GM12878 (cell line): ENCODE measurements at regions not wholly inside any gene's neighbourhood (a gene's known extent, or its start where the extent isn't known, plus 50 kb on each side); places are given as distances from the start of the nearest gene placed in this dataset.

Source experiments
- ATAC-seq: fragments of 200-7000 bp; cut with Tn5 transposase; 3 replicates; pipeline ENCODE4 v1.9.1; 2020; ENCODE audit warnings: mild to moderate bottlenecking, moderate library complexity
- BruUV-seq: library from RNA; stranded (reverse); fragments of 400-500 nt; replicated peaks from 2 replicates; lab custom pipeline; 2021; lab: Mats Ljungman, UMichigan
- CTCF ChIA-PET: fragments of 300-600 bp; sonication (Branson Sonifier 250); formaldehyde crosslinking; extraction: SDS; loops from one replicate; lab custom pipeline; 2021; ENCODE audit warnings: inconsistent platforms; lab: Yijun Ruan, JAX
- POLR2A ChIA-PET: fragments of 350-600 bp; formaldehyde crosslinking; extraction: SDS; loops from one replicate; lab custom pipeline; 2021; ENCODE audit warnings: inconsistent platforms; lab: Charles Lee
- RAD21 ChIA-PET: fragments of 300-600 bp; sonication (Branson Sonifier 250); formaldehyde crosslinking; loops from one replicate; lab custom pipeline; 2023; ENCODE audit warnings: antibody characterized with exemption; ENCODE audit not compliant: unreplicated experiment; lab: Charles Lee
- SMC1A ChIA-PET: fragments of 300-600 bp; sonication (Branson Sonifier 250); formaldehyde crosslinking; loops from one replicate; lab custom pipeline; 2023; ENCODE audit not compliant: unreplicated experiment, uncharacterized antibody; lab: Charles Lee
- DNase-seq: peaks from one replicate; pipeline ENCODE4 v3.0.0-alpha.2; 2011; ENCODE audit warnings: low read depth, low spot score
- FAIRE-seq: peaks from 3 replicates; lab custom pipeline; 2011; peaks lifted over from hg19 to GRCh38; lab: Jason Lieb, UNC
- H2AFZ ChIP-seq: 2 replicates; pipeline ENCODE4 v1.6.0; 2011; ENCODE audit warnings: low read depth, low read length, control low read depth; ENCODE audit not compliant: control insufficient read depth
- H3K27ac ChIP-seq: 2 replicates; pipeline ENCODE4 v1.5.1; 2011; ENCODE audit warnings: control low read depth; ENCODE audit not compliant: control insufficient read depth, insufficient read depth
- H3K27me3 ChIP-seq, 2 experiments: replicated peaks in 1 of 2; 2 replicates each; pipeline versions ENCODE4 v1.6.0 to v1.6.1; 2011; ENCODE audit warnings: low read length in 1 of 2; ENCODE audit not compliant: control insufficient read depth in 2 of 2, insufficient read depth in 2 of 2
- H3K36me3 ChIP-seq, 2 experiments: 2 replicates each; pipeline ENCODE4 v1.5.1; 2011; ENCODE audit warnings: low read length in 1 of 2; ENCODE audit not compliant: control insufficient read depth in 2 of 2, insufficient read depth in 2 of 2
- H3K4me1 ChIP-seq: 2 replicates; pipeline ENCODE4 v1.6.1; 2011; ENCODE audit warnings: mild to moderate bottlenecking, low read length, moderate library complexity, mixed read lengths; ENCODE audit not compliant: control insufficient read depth, insufficient read depth
- H3K4me2 ChIP-seq: 2 replicates; pipeline ENCODE4 v1.6.0; 2011; ENCODE audit warnings: control low read depth; ENCODE audit not compliant: control insufficient read depth, insufficient read depth
- H3K4me3 ChIP-seq: fragments of 200-600 bp; sonication (generic); 2 replicates; pipeline ENCODE4 v1.5.1; 2016
- H3K79me2 ChIP-seq: 2 replicates; pipeline ENCODE4 v1.6.0; 2011; ENCODE audit warnings: low read length; ENCODE audit not compliant: control insufficient read depth, insufficient read depth
- H3K9ac ChIP-seq: 2 replicates; pipeline ENCODE4 v1.8.0; 2011; ENCODE audit warnings: low read length, control low read depth, mixed read lengths; ENCODE audit not compliant: control insufficient read depth, insufficient read depth
- H3K9me3 ChIP-seq: replicated peaks from 3 replicates; pipeline ENCODE4 v1.5.1; 2011; ENCODE audit warnings: mild to moderate bottlenecking, low read length; ENCODE audit not compliant: control insufficient read depth, insufficient read depth
- H4K20me1 ChIP-seq: 2 replicates; pipeline ENCODE4 v1.6.0; 2011; ENCODE audit not compliant: control insufficient read depth, insufficient read depth
- ATF2 ChIP-seq: IDR thresholded peaks from 2 replicates; pipeline ENCODE4 v1.6.1; 2012; ENCODE audit warnings: low read length, inconsistent platforms
- CHD1 ChIP-seq: IDR thresholded peaks from 2 replicates; pipeline ENCODE4 v1.6.1; 2012; ENCODE audit warnings: low read depth, low read length, improper control_type of control experiment
- IKZF2 ChIP-seq, 2 experiments: fragments of 450-650 bp; IDR thresholded peaks; 2 replicates each; pipeline ENCODE4 v1.6.1; 2017; ENCODE audit warnings: mild to moderate bottlenecking in 2 of 2, moderate library complexity in 2 of 2
- POLR2AphosphoS2 ChIP-seq: IDR thresholded peaks from 2 replicates; pipeline ENCODE4 v1.6.1; 2011; ENCODE audit warnings: low read depth, mild to moderate bottlenecking, low read length, improper control_type of control experiment, moderate library complexity
- RCOR1 ChIP-seq: conservative IDR thresholded peaks from 2 replicates; pipeline ENCODE4 v1.6.1; 2012; ENCODE audit warnings: low read depth, low read length, improper control_type of control experiment
- SMARCA5 ChIP-seq: fragments of 450-650 bp; IDR thresholded peaks from 2 replicates; pipeline ENCODE4 v1.6.1; 2017; ENCODE audit warnings: mild to moderate bottlenecking
- ZNF217 ChIP-seq: fragments of 450-650 bp; IDR thresholded peaks from 2 replicates; pipeline ENCODE4 v1.6.1; 2017; ENCODE audit warnings: antibody characterized with exemption, mild to moderate bottlenecking
- WGBS: methylation state at CpG from one replicate; pipeline ENCODE4 v1.1.6; 2016; ENCODE audit warnings: low lambda C conversion rate; ENCODE audit not compliant: insufficient replicate concordance, insufficient coverage; ENCODE audit errors: missing lambda C conversion rate; 5-methylcytosine and 5-hydroxymethylcytosine counted together
- in situ Hi-C: fragments of 300-500 bp; cut with MboI; formaldehyde crosslinking; loops from 9 replicates; pipeline ENCODE4 v1.14.3; 2018; ENCODE audit warnings: mixed read lengths
- intact Hi-C: fragments of 100-400 bp; cut with micrococcal nuclease; formaldehyde crosslinking; loops from one replicate; pipeline ENCODE4 v1.14.2; 2022; ENCODE audit not compliant: unreplicated experiment

- H3K79me2 ChIP-seq: no peaks in the 10 kb centered on the region
- no peak for ATAC-seq
- ChIA-PET CTCF (no interaction called here), POLR2A (no interaction called here), RAD21 (no interaction called here), SMC1A (no interaction called here)
- no peaks in the 10 kb centered on the region for H3K36me3 ChIP-seq
- H3K4me2 ChIP-seq: no peak overlapping the region
- no peak overlapping the region for H3K4me3 ChIP-seq
- H3K27me3 ChIP-seq: no peaks in the 10 kb centered on the region
- in situ Hi-C loops: no loop called here
- no peak for DNase-seq
- H2AFZ ChIP-seq: no peak overlapping the region
- H3K4me1 ChIP-seq: no peaks in the 10 kb centered on the region
- H3K9me3 ChIP-seq: no peaks in the 10 kb centered on the region
- 0% methylated on average over 2 of the region's 2 CpGs for WGBS
- no peak overlapping the region for H3K9ac ChIP-seq
- no peaks in the 10 kb centered on the region for H4K20me1 ChIP-seq
- BruUV-seq: no TSS peak
- intact Hi-C loops: no loop called here
- no peak for TF ChIP-seq SMARCA5
- no peak for TF ChIP-seq POLR2AphosphoS2
- TF ChIP-seq ATF2: no peak
- TF ChIP-seq ZNF217: no peak
- no peak for TF ChIP-seq IKZF2 (IDR thresholded peaks at IDR 0.05)
- no peak for TF ChIP-seq RCOR1
- TF ChIP-seq CHD1: no peak
- FAIRE-seq: no peak
- H3K27ac ChIP-seq: no peak overlapping the region
Observed at GRCh38 chr17:15117239-15117638, 147.9 kb downstream of the PMP22 start.
